ENCODE measurements at regions not wholly inside any gene's neighbourhood (a gene's known extent, or its start where the extent isn't known, plus 50 kb on each side); places are given as distances from the start of the nearest gene placed in this dataset.

DNA sequence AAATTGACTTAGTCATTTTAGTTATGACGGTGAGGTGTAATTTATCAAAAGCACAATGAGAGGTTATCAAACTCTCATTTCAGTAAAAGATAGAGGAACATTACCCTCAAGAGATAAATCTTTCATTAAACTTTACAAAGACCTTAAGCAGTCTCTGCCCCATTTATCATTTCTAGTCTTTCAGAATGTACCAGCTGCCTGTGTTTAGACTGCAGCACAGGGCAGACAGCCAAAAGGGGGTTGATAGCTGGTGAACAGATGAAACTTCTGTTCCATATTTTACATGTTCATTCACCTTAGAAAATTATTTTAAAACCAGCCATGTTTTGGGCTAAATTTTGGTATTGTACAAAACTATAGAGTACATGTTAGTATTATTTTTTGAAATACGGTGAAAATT lies 514.6 kb upstream of the CNTN3 start:
- intact Hi-C loops (cut with DNase I; ENCODE audit: low total_unique reads) = no loop called here
- no peak for TF ChIP-seq POLR2A (IDR thresholded peaks at IDR 0.05)
- TF ChIP-seq CTCF (IDR thresholded peaks at IDR 0.05) = no peak
- H3K4me3 ChIP-seq (ENCODE audit: low read depth, poor library complexity, severe bottlenecking) = no peak overlapping the region
- WGBS, 2 donors = 9 to 62% methylated on average over 2 of the region's 2 CpGs
- DNase-seq (ENCODE audit: low spot score in 2 of 2) = no peak

DNA sequence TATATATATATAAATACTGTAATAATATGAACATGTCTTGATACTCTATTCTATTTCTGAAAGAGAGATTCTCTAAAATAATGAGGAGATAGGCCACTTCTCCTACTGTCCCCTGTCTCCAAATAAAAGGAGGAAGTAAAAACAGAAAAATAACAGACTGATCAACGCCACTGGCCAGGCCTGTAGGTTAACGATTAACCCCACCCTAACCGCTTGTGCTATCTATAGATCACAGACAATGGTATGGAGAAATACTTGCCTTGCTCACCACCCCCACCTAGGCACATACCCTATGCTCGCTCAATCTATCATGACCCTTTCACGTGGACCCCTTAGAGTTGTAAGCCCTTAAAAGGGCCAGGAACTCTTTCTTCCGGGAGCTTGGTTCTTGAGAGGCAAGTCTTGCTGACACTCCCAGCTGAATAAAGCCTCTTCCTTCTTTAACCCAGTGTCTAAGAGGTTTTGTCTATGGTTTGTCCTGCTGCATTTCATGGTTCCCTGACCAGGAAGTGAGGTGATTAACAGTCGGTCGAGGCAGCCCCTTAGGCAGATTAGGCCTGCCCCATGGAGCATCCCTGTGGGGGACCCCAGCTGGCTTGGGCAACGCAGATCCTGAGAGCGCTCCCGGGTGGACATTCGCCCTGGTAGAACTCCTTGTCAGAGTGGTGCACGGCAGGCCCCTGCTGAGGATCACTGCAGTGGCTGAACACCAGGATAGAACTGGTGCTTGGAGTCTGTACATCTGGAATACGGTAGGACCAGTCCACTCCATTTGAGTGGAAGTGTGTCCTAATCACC lies 521.8 kb upstream of the CNTN3 start:
- no peak for TF ChIP-seq CTCF (IDR thresholded peaks at IDR 0.05)
- TF ChIP-seq POLR2A (IDR thresholded peaks at IDR 0.05) = no peak
- DNase-seq (ENCODE audit: low spot score in 2 of 2) = no peak

DNA sequence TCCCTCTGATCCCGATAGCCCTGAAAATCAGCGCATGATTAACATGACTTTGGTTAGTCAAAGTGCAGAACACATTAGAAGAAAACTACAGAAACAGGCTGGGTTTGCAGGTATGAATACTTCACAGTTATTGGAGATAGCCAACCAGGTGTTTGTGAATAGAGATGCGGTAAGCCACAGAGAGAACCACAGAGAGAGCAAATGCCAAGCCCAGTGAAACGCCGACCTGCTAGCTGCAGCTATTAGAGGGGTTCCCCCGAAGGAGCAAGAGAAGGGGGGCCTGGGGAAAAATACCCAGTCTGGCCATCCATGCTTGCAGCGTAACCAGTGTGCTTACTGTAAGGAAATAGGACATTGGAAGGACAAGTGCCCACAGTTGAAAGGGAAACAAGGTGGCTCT lies 523.9 kb upstream of the CNTN3 start:
- TF ChIP-seq POLR2A (IDR thresholded peaks at IDR 0.05) = no peak
- TF ChIP-seq CTCF (IDR thresholded peaks at IDR 0.05) = no peak
- no peak for DNase-seq (ENCODE audit: low spot score in 2 of 2)
- WGBS, 2 donors = 90 to 92% methylated on average over 7 of the region's 7 CpGs
- intact Hi-C loops (cut with DNase I; ENCODE audit: low total_unique reads) = no loop called here
- no peak overlapping the region for H3K4me3 ChIP-seq (ENCODE audit: low read depth, poor library complexity, severe bottlenecking)

More for the DNA sequence above, 521.8 kb upstream of the CNTN3 start:
- WGBS, 2 donors = 87 to 89% methylated on average over 13 to 14 of the region's 14 CpGs
- no peak overlapping the region for H3K4me3 ChIP-seq (ENCODE audit: low read depth, poor library complexity, severe bottlenecking)
- intact Hi-C loops (cut with DNase I; ENCODE audit: low total_unique reads) = no loop called here

DNA sequence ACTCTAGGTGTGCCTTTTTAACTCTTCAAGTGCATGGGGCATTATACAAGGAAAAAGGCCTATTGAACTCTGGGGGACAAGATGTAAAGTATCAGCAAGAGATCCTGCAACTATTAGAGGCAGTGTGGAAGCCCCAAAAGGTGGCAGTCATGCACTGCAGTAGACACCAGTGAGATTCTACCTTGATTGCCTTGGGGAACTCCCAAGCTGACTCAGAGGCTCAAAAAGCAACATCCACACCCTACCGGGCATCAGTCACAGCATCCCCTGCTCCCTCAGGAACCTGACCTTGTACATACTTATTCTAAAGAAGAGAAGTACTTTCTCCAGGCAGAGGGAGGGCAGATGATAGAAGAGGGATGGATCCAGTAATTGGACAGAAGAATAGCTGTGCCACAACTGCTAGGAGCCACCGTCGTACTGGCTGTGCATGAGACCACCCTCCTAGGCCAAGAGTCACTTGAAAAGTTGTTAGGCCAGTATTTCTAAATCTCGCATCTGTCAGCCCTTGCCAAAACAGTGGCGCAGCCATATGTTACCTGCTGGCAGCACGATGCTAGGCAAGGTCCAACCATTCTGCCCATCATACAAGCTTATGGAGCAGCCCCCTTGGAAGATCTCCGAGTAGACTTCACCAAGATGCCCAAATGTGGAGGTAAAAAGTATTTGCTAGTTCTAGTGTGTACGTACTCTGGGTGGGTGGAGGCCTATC lies 523.1 kb upstream of the FRG2C start:
- intact Hi-C loops (cut with DNase I; ENCODE audit: low total_unique reads) = no loop called here
- 87 to 92% methylated on average over 8 of the region's 8 CpGs for WGBS, 2 donors
- no peak for DNase-seq (ENCODE audit: low spot score in 2 of 2)
- H3K4me3 ChIP-seq (ENCODE audit: low read depth, poor library complexity, severe bottlenecking) = no peak overlapping the region
- TF ChIP-seq CTCF (IDR thresholded peaks at IDR 0.05) (no peak), POLR2A (IDR thresholded peaks at IDR 0.05) (no peak)

DNA sequence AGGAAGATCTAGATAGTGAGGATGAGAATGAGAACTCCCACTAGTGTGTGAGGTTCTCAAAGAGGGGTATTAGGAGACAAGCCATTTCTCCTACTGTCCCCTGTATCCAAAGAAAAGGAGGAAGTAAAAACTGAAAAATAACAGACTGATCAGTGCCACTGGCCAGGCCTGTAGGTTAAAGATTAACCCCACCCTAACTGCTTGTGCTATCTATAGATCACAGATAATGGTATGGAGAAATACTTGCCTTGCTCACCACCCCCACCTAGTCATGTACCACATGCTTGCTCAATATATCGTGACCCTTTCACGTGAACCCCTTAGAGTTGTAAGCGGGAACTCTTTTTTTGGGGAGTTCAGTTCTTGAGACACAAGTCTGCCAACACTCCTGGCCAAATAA lies 519.7 kb upstream of the FRG2C start:
- 94 to 96% methylated on average over 3 of the region's 3 CpGs for WGBS, 2 donors
- DNase-seq (ENCODE audit: low spot score in 2 of 2) = no peak
- intact Hi-C loops (cut with DNase I; ENCODE audit: low total_unique reads) = no loop called here

More for the DNA sequence above, 519.7 kb upstream of the FRG2C start:
- H3K4me3 ChIP-seq (ENCODE audit: low read depth, poor library complexity, severe bottlenecking) = no peak overlapping the region
- no peak for TF ChIP-seq POLR2A (IDR thresholded peaks at IDR 0.05)
- no peak for TF ChIP-seq CTCF (IDR thresholded peaks at IDR 0.05)
